Progenitor cell of endocrine pancreas (in vitro differentiated cells): ENCODE measurements at regions not wholly inside any gene's neighbourhood (a gene's known extent, or its start where the extent isn't known, plus 50 kb on each side); places are given as distances from the start of the nearest gene placed in this dataset.
"Not testable (repeated sequence)": the region's sequence is repeated elsewhere in the genome, so short reads cannot be mapped to it uniquely, and the experiment has no call there.

ENCODE experiments used
- DNase-seq: peaks from one replicate; pipeline ENCODE4 v3.0.0; 2021; ENCODE audit warnings: low spot score; ENCODE audit not compliant: unreplicated experiment
- H3K27ac Mint-ChIP-seq: 2 replicates; pipeline ENCODE4 v1.8.0; 2021; ENCODE audit warnings: mild to moderate bottlenecking, moderate library complexity, mixed read lengths
- H3K27me3 Mint-ChIP-seq: 2 replicates; pipeline ENCODE4 v1.8.0; 2021; ENCODE audit warnings: mixed read lengths
- H3K36me3 Mint-ChIP-seq: 2 replicates; pipeline ENCODE4 v1.8.0; 2022; ENCODE audit warnings: mixed read lengths; ENCODE audit not compliant: insufficient read depth
- H3K4me1 Mint-ChIP-seq: 2 replicates; pipeline ENCODE4 v1.8.0; 2021; ENCODE audit warnings: low read depth, mixed read lengths
- H3K4me3 Mint-ChIP-seq: 2 replicates; pipeline ENCODE4 v1.8.0; 2021; ENCODE audit warnings: low read depth, mild to moderate bottlenecking, moderate library complexity, mixed read lengths
- H3K9me3 Mint-ChIP-seq: 2 replicates; pipeline ENCODE4 v1.8.0; 2021; ENCODE audit warnings: low read depth, mixed read lengths
- CTCF ChIP-seq: fragments of 200-600 bp; sonication (generic); IDR thresholded peaks from one replicate; pipeline ENCODE4 v1.5.0; 2021; ENCODE audit warnings: antibody characterized with exemption, mild to moderate bottlenecking; ENCODE audit not compliant: unreplicated experiment

- H3K4me3 Mint-ChIP-seq = peak overlapping the region; percentile 24
- no peak for DNase-seq
Observed at GRCh38 chr12:13534242-13534641, 337.7 kb downstream of the EMP1 start.

GRCh38 chr12:13530966-13531365, 334.4 kb downstream of the EMP1 start:
- Mint-ChIP-seq H3K27me3 (peaks cover 20% of the 10 kb centered on the region), H3K9me3 (no peaks in the 10 kb centered on the region), H3K4me3 (no peak overlapping the region), H3K4me1 (peaks cover 7% of the 10 kb centered on the region), H3K36me3 (no peaks in the 10 kb centered on the region), H3K27ac (no peak overlapping the region)
- TF ChIP-seq CTCF = no peak
- DNase-seq = no peak

More at GRCh38 chr12:13534242-13534641, 337.7 kb downstream of the EMP1 start:
- TF ChIP-seq CTCF = no peak
- Mint-ChIP-seq H3K4me1 (peaks cover 6% of the 10 kb centered on the region), H3K9me3 (no peaks in the 10 kb centered on the region), H3K27ac (no peak overlapping the region), H3K27me3 (peaks cover 25% of the 10 kb centered on the region), H3K36me3 (no peaks in the 10 kb centered on the region)

GRCh38 chr12:13526185-13526921, 329.8 kb downstream of the EMP1 start:
- H3K36me3 Mint-ChIP-seq, H3K9me3 Mint-ChIP-seq, H3K4me3 Mint-ChIP-seq, H3K27ac Mint-ChIP-seq, DNase-seq, H3K27me3 Mint-ChIP-seq, H3K4me1 Mint-ChIP-seq: not testable (repeated sequence)

GRCh38 chr12:13523536-13524307, 327.2 kb downstream of the EMP1 start:
- Mint-ChIP-seq H3K4me3 (no peak overlapping the region), H3K27ac (no peak overlapping the region), H3K4me1 (no peaks in the 10 kb centered on the region), H3K27me3 (no peaks in the 10 kb centered on the region), H3K9me3 (peaks cover 11% of the 10 kb centered on the region), H3K36me3 (no peaks in the 10 kb centered on the region)
- no peak for DNase-seq
- no peak for TF ChIP-seq CTCF

- not testable (repeated sequence) for H3K4me3 Mint-ChIP-seq, H3K36me3 Mint-ChIP-seq, H3K4me1 Mint-ChIP-seq, DNase-seq, H3K27me3 Mint-ChIP-seq, H3K27ac Mint-ChIP-seq
- peaks cover 35% of the 10 kb centered on the region for H3K9me3 Mint-ChIP-seq
Observed at GRCh38 chr12:13518034-13518433, 321.5 kb downstream of the EMP1 start.

GRCh38 chr12:13509740-13510139, 313.2 kb downstream of the EMP1 start:
- TF ChIP-seq CTCF = no peak
- no peaks in the 10 kb centered on the region for H3K4me1 Mint-ChIP-seq
- no peak overlapping the region for H3K27ac Mint-ChIP-seq
- H3K4me3 Mint-ChIP-seq = no peak overlapping the region
- no peaks in the 10 kb centered on the region for H3K27me3 Mint-ChIP-seq
- DNase-seq = no peak
- H3K36me3 Mint-ChIP-seq = no peaks in the 10 kb centered on the region
- H3K9me3 Mint-ChIP-seq = peaks cover 4% of the 10 kb centered on the region
